ENCODE measurements at regions not wholly inside any gene's neighbourhood (a gene's known extent, or its start where the extent isn't known, plus 50 kb on each side); places are given as distances from the start of the nearest gene placed in this dataset.

- TF ChIP-seq POLR2AphosphoS5 (IDR thresholded peaks at IDR 0.05) (no peak), CTCF (IDR thresholded peaks at IDR 0.05) (no peak)
Measured at GRCh38 chr4:35463251-35463952, 780.9 kb downstream of the ARAP2 start.

Measured in stomach (tissue), 4 donors.